GM06990 (cell line): ENCODE measurements at regions not wholly inside any gene's neighbourhood (a gene's known extent, or its start where the extent isn't known, plus 50 kb on each side); places are given as distances from the start of the nearest gene placed in this dataset.

Experiments used
- DNase-seq: peaks from one replicate; pipeline ENCODE4 v3.0.0-alpha.2; 2011; ENCODE audit not compliant: insufficient read length; ENCODE audit errors: extremely low read depth
- H3K27me3 ChIP-seq: replicated peaks from 2 replicates; pipeline ENCODE4 v1.6.0; 2011; ENCODE audit warnings: low read length; ENCODE audit not compliant: control insufficient read depth, insufficient read depth
- H3K36me3 ChIP-seq: 2 replicates; pipeline ENCODE4 v1.5.1; 2011; ENCODE audit warnings: low read length; ENCODE audit not compliant: control insufficient read depth, insufficient read depth
- H3K4me3 ChIP-seq: replicated peaks from 2 replicates; pipeline ENCODE4 v1.5.1; 2011; ENCODE audit warnings: low read depth, mild to moderate bottlenecking, control low read depth, low read length
- CTCF ChIP-seq: IDR thresholded peaks from 2 replicates; pipeline ENCODE4 v1.5.1; 2011; ENCODE audit warnings: low read length, control low read depth, mild to moderate bottlenecking, inconsistent platforms; ENCODE audit not compliant: insufficient read depth, poor library complexity, severe bottlenecking

- no peaks in the 10 kb centered on the region for H3K36me3 ChIP-seq
- TF ChIP-seq CTCF, result no peak
- no peak for DNase-seq
- H3K27me3 ChIP-seq, result no peaks in the 10 kb centered on the region
- no peak overlapping the region for H3K4me3 ChIP-seq
Measured at GRCh38 chr3:16803019-16803418, 81.7 kb upstream of the PLCL2 start.

GRCh38 chr3:16807391-16807790 lies 77.4 kb upstream of the PLCL2 start:
- H3K36me3 ChIP-seq, result no peaks in the 10 kb centered on the region
- H3K4me3 ChIP-seq, result no peak overlapping the region
- no peak for TF ChIP-seq CTCF
- no peak for DNase-seq
- no peaks in the 10 kb centered on the region for H3K27me3 ChIP-seq

GRCh38 chr3:16808393-16809107 lies 76.2 kb upstream of the PLCL2 start:
- Histone ChIP-seq H3K4me3 (no peak overlapping the region), H3K27me3 (no peaks in the 10 kb centered on the region), H3K36me3 (no peaks in the 10 kb centered on the region)
- no peak for DNase-seq
- TF ChIP-seq CTCF, result peak; percentile 9

DNA sequence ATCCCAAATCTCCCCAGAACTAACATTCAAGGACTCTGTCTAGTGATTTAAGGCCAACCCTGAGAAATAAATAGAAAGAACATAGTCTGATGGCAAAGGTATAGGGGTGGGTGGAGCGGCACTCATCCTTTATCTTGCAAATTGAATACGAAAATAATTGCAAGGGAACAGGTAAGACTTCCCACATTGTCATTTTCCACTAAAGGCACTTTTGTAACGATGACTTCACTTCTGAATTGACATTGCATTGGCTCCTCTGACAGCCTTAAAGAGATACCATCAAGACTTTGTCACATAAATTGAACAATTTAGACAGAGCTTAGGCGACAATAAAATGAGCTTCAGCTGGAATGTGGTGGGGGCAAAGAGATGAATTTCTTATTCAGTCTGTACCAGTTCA lies 75.3 kb upstream of the PLCL2 start:
- no peaks in the 10 kb centered on the region for H3K36me3 ChIP-seq
- no peak overlapping the region for H3K4me3 ChIP-seq
- DNase-seq, result no peak
- H3K27me3 ChIP-seq, result no peaks in the 10 kb centered on the region
- TF ChIP-seq CTCF, result no peak

DNA sequence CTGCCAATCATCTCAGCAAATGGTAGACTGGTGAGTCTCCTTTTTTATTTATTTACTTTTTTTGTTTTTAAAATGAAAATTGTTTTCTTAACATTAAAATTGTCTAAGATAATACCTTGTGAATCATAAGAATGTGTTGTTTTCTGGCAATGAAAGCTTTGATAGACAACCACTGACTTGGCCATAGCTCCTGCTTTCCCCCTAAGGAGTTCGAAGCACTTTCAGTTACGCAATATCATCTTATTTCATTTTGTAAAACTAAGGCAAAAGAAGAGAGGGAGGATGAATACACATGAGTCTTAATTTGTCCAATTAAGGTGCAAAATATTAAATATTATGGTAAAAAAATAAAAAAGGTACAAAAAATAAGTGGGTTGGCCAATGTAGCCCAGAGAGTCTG lies 74.8 kb upstream of the PLCL2 start:
- H3K27me3 ChIP-seq, result no peaks in the 10 kb centered on the region
- no peaks in the 10 kb centered on the region for H3K36me3 ChIP-seq
- no peak for DNase-seq
- no peak overlapping the region for H3K4me3 ChIP-seq
- no peak for TF ChIP-seq CTCF
